ENCODE measurements at regions not wholly inside any gene's neighbourhood (a gene's known extent, or its start where the extent isn't known, plus 50 kb on each side); places are given as distances from the start of the nearest gene placed in this dataset.

GRCh38 chr12:20274008-20274407, 94.3 kb upstream of the PDE3A start:
- Mint-ChIP-seq H3K4me1 (ENCODE audit: low read depth, unreplicated experiment) (peaks cover 4% of the 10 kb centered on the region), H3K9me3 (ENCODE audit: unreplicated experiment) (peaks cover 2% of the 10 kb centered on the region), H3K36me3 (ENCODE audit: unreplicated experiment) (no peaks in the 10 kb centered on the region), H3K27ac (ENCODE audit: unreplicated experiment) (no peak overlapping the region), H3K27me3 (ENCODE audit: unreplicated experiment) (no peaks in the 10 kb centered on the region), H3K4me3 (ENCODE audit: unreplicated experiment) (no peak overlapping the region)
- TF ChIP-seq CTCF (IDR thresholded peaks at IDR 0.05; ENCODE audit: partially characterized antibody, unreplicated experiment): no peak
- DNase-seq: no peak

- H3K36me3 Mint-ChIP-seq (ENCODE audit: unreplicated experiment): no peaks in the 10 kb centered on the region
- peaks cover 4% of the 10 kb centered on the region for H3K4me1 Mint-ChIP-seq (ENCODE audit: low read depth, unreplicated experiment)
- no peak overlapping the region for H3K27ac Mint-ChIP-seq (ENCODE audit: unreplicated experiment)
- peaks cover 2% of the 10 kb centered on the region for H3K9me3 Mint-ChIP-seq (ENCODE audit: unreplicated experiment)
- TF ChIP-seq CTCF (IDR thresholded peaks at IDR 0.05; ENCODE audit: partially characterized antibody, unreplicated experiment): no peak
- H3K27me3 Mint-ChIP-seq (ENCODE audit: unreplicated experiment): peaks cover 2% of the 10 kb centered on the region
- no peak for DNase-seq
- H3K4me3 Mint-ChIP-seq (ENCODE audit: unreplicated experiment): no peak overlapping the region
Observed at GRCh38 chr12:20278276-20278675, 90.1 kb upstream of the PDE3A start.

GRCh38 chr12:20280515-20280914, 87.8 kb upstream of the PDE3A start:
- TF ChIP-seq CTCF (IDR thresholded peaks at IDR 0.05; ENCODE audit: partially characterized antibody, unreplicated experiment): no peak
- no peaks in the 10 kb centered on the region for H3K9me3 Mint-ChIP-seq (ENCODE audit: unreplicated experiment)
- no peak overlapping the region for H3K27ac Mint-ChIP-seq (ENCODE audit: unreplicated experiment)
- no peaks in the 10 kb centered on the region for H3K36me3 Mint-ChIP-seq (ENCODE audit: unreplicated experiment)
- no peak overlapping the region for H3K4me3 Mint-ChIP-seq (ENCODE audit: unreplicated experiment)
- H3K4me1 Mint-ChIP-seq (ENCODE audit: low read depth, unreplicated experiment): no peaks in the 10 kb centered on the region
- peaks cover 2% of the 10 kb centered on the region for H3K27me3 Mint-ChIP-seq (ENCODE audit: unreplicated experiment)
- no peak for DNase-seq

GRCh38 chr12:20282401-20282800, 85.9 kb upstream of the PDE3A start:
- no peak for DNase-seq
- Mint-ChIP-seq H3K9me3 (ENCODE audit: unreplicated experiment) (no peaks in the 10 kb centered on the region), H3K4me1 (ENCODE audit: low read depth, unreplicated experiment) (no peaks in the 10 kb centered on the region), H3K4me3 (ENCODE audit: unreplicated experiment) (no peak overlapping the region), H3K27ac (ENCODE audit: unreplicated experiment) (no peak overlapping the region), H3K36me3 (ENCODE audit: unreplicated experiment) (no peaks in the 10 kb centered on the region), H3K27me3 (ENCODE audit: unreplicated experiment) (peaks cover 2% of the 10 kb centered on the region)
- no peak for TF ChIP-seq CTCF (IDR thresholded peaks at IDR 0.05; ENCODE audit: partially characterized antibody, unreplicated experiment)

GRCh38 chr12:20283482-20283881, 84.9 kb upstream of the PDE3A start:
- Mint-ChIP-seq H3K9me3 (ENCODE audit: unreplicated experiment) (no peaks in the 10 kb centered on the region), H3K36me3 (ENCODE audit: unreplicated experiment) (no peaks in the 10 kb centered on the region), H3K27me3 (ENCODE audit: unreplicated experiment) (peaks cover 2% of the 10 kb centered on the region), H3K27ac (ENCODE audit: unreplicated experiment) (no peak overlapping the region), H3K4me1 (ENCODE audit: low read depth, unreplicated experiment) (no peaks in the 10 kb centered on the region), H3K4me3 (ENCODE audit: unreplicated experiment) (no peak overlapping the region)
- no peak for DNase-seq
- no peak for TF ChIP-seq CTCF (IDR thresholded peaks at IDR 0.05; ENCODE audit: partially characterized antibody, unreplicated experiment)
